RWPE2 (cell line): ENCODE measurements at regions not wholly inside any gene's neighbourhood (a gene's known extent, or its start where the extent isn't known, plus 50 kb on each side); places are given as distances from the start of the nearest gene placed in this dataset.

Experiments
- ATAC-seq: fragments of 200-7000 bp; cut with Tn5 transposase; 3 replicates; pipeline ENCODE4 v1.9.1; 2021; ENCODE audit warnings: low read depth
- DNase-seq: peaks from one replicate; pipeline ENCODE4 v3.0.0-alpha.2; 2020; ENCODE audit warnings: low spot score
- H3K27ac ChIP-seq: fragments of 450-650 bp; 2 replicates; pipeline ENCODE4 v1.5.1; 2017; ENCODE audit warnings: mild to moderate bottlenecking; ENCODE audit not compliant: poor library complexity, severe bottlenecking
- H3K27me3 ChIP-seq: fragments of 250-450 bp; sonication (Bioruptor Pico); 2 replicates; pipeline ENCODE4 v1.5.1; 2021; ENCODE audit warnings: mild to moderate bottlenecking, moderate library complexity; ENCODE audit not compliant: insufficient read depth, poor library complexity, severe bottlenecking
- H3K36me3 ChIP-seq: fragments of 250-450 bp; sonication (Bioruptor Pico); 2 replicates; pipeline ENCODE4 v1.5.1; 2020; ENCODE audit warnings: low read depth, mild to moderate bottlenecking, moderate library complexity
- H3K4me1 ChIP-seq: fragments of 250-450 bp; sonication (Bioruptor Pico); 2 replicates; pipeline ENCODE4 v1.5.1; 2021; ENCODE audit warnings: mild to moderate bottlenecking, moderate library complexity; ENCODE audit not compliant: insufficient read depth, poor library complexity, severe bottlenecking
- H3K4me3 ChIP-seq: fragments of 250-450 bp; sonication (Bioruptor Pico); 2 replicates; pipeline ENCODE4 v1.5.1; 2021; ENCODE audit warnings: mild to moderate bottlenecking, moderate library complexity; ENCODE audit not compliant: severe bottlenecking
- H3K9me3 ChIP-seq: fragments of 250-450 bp; sonication (Bioruptor Pico); 2 replicates; pipeline ENCODE4 v1.5.1; 2021; ENCODE audit warnings: mild to moderate bottlenecking, moderate library complexity; ENCODE audit not compliant: severe bottlenecking
- TF ChIP-seq, protein P1 (sequence below): fragments of 450-650 bp; IDR thresholded peaks from one replicate; pipeline ENCODE4 v1.5.1; 2017; ENCODE audit warnings: mild to moderate bottlenecking, moderate library complexity; ENCODE audit not compliant: poor library complexity, severe bottlenecking

DNA sequence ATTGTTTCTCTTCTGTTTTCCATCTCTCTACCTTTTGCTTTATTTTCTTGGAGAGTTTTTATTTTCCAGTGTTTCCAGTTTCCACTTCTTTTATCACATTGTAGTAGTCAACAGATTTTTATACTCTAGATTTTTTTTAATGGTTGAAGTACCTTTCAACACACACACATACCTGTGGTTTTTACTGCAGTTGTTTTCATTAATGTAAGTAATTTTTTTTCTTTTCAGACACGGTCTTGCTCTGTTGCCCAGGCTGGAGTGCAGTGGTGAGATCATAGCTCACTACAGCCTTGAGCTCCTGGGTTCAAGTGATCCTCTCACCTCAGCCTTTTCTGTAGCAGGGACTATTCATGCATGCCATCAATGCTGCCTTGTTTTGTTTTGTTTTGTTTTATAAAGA lies 472.5 kb upstream of the SGO1 start:
- H3K4me3 ChIP-seq: no peak overlapping the region
- no peak for ATAC-seq
- H3K27me3 ChIP-seq: no peaks in the 10 kb centered on the region
- no peak for DNase-seq
- TF ChIP-seq, protein P1, sequence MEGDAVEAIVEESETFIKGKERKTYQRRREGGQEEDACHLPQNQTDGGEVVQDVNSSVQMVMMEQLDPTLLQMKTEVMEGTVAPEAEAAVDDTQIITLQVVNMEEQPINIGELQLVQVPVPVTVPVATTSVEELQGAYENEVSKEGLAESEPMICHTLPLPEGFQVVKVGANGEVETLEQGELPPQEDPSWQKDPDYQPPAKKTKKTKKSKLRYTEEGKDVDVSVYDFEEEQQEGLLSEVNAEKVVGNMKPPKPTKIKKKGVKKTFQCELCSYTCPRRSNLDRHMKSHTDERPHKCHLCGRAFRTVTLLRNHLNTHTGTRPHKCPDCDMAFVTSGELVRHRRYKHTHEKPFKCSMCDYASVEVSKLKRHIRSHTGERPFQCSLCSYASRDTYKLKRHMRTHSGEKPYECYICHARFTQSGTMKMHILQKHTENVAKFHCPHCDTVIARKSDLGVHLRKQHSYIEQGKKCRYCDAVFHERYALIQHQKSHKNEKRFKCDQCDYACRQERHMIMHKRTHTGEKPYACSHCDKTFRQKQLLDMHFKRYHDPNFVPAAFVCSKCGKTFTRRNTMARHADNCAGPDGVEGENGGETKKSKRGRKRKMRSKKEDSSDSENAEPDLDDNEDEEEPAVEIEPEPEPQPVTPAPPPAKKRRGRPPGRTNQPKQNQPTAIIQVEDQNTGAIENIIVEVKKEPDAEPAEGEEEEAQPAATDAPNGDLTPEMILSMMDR: no peak
- peaks cover 2% of the 10 kb centered on the region for H3K9me3 ChIP-seq
- H3K27ac ChIP-seq: no peak overlapping the region
- no peaks in the 10 kb centered on the region for H3K4me1 ChIP-seq
- H3K36me3 ChIP-seq: no peaks in the 10 kb centered on the region

DNA sequence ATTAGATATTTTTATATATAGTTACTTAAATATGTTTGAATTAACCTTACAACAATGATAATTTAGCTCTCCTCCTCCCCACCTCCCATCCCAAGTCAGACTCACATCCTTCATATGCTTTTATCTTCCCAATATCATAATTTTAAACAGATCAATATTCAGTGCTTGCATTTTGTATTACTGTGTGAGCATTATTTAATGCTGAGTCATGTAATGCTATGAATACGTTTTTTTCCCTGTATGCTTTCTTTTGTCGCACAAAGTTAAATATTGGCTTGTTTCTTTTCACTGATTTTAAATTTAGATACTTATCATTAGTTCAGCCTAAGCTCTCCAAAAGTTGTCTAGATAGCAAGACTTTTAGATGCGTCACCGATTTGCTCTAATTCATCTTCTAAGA lies 471.6 kb upstream of the SGO1 start:
- no peak for DNase-seq
- Histone ChIP-seq H3K4me3 (no peak overlapping the region), H3K4me1 (no peaks in the 10 kb centered on the region), H3K27me3 (no peaks in the 10 kb centered on the region), H3K27ac (no peak overlapping the region), H3K9me3 (peaks cover under 1% of the 10 kb centered on the region), H3K36me3 (no peaks in the 10 kb centered on the region)
- TF ChIP-seq, protein P1: no peak
- no peak for ATAC-seq

DNA sequence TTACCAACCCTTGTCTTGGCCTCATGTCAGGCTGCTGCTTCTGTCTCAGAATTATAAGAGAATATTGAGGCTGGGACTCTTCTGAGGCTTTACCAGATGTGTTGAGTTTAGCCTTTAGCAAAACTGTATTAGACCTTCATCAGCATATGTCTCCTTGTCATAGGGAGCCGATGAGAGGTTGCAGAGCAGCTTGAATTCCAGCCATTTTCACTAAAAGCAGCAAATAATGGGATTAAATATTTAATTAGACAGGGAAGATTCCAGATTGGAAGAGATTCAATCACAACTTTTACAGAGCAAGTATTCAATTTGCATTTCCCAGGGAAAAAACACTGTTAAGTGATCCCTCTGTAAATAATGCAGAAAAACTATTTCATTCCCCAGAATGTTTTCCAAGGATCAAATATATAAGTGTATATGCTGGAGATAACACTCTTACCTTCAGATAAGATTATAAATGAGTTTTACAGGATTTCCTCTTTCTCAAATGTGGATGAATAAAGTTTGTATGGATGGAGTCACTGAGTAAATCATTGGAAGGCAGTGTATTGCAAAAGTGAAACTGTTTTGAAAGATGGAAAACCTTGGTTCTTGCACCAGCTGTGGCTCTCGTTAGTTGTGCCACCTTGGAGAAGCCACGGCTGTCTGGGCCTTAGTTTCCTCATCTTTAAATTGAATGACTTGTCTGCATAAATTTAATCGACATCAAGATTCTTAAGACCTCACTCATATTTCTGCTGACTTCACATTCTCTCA lies 466.4 kb upstream of the SGO1 start:
- H3K27ac ChIP-seq: no peak overlapping the region
- DNase-seq (no peak), ATAC-seq (no peak)
- H3K27me3 ChIP-seq: no peaks in the 10 kb centered on the region
- no peaks in the 10 kb centered on the region for H3K9me3 ChIP-seq
- peaks cover 14% of the 10 kb centered on the region for H3K4me1 ChIP-seq
- H3K36me3 ChIP-seq: no peaks in the 10 kb centered on the region
- TF ChIP-seq, protein P1: no peak
- H3K4me3 ChIP-seq: no peak overlapping the region

DNA sequence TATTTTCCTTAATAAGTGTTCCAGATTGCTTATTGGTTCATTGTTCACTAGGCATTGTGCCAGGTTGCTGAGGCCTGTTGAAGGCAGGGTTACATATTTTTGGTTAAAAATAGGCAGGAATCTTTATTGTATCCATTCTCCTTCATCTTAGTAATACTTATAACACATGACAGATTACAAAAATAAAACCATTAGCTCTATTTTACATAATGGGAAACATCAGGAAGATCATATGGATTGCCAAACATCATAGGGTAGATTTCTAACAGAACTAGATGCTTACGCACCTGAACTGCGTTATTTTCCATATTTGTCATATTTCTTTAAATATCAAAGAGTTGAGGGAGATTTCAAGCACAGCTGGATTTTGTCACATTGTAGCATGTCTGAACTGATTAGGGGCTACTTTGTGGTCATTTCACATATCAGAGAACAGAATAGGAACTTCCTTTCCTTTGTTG lies 462.9 kb upstream of the SGO1 start:
- no peak overlapping the region for H3K4me3 ChIP-seq
- H3K27ac ChIP-seq: peak overlapping the region; percentile 57
- DNase-seq (no peak), ATAC-seq (no peak)
- H3K4me1 ChIP-seq: peaks cover 14% of the 10 kb centered on the region
- TF ChIP-seq, protein P1: no peak
- H3K27me3 ChIP-seq: no peaks in the 10 kb centered on the region
- H3K36me3 ChIP-seq: no peaks in the 10 kb centered on the region
- no peaks in the 10 kb centered on the region for H3K9me3 ChIP-seq

- no peak overlapping the region for H3K4me3 ChIP-seq
- peak overlapping the region; percentile 57 for H3K27ac ChIP-seq
- H3K4me1 ChIP-seq: peaks cover 14% of the 10 kb centered on the region
- DNase-seq (no peak), ATAC-seq (peak; percentile 84)
- H3K27me3 ChIP-seq: no peaks in the 10 kb centered on the region
- H3K36me3 ChIP-seq: no peaks in the 10 kb centered on the region
- TF ChIP-seq, protein P1: no peak
- no peaks in the 10 kb centered on the region for H3K9me3 ChIP-seq
Observed at GRCh38 chr3:20648294-20648693, 462.3 kb upstream of the SGO1 start.
